HL-60 (cell line): ENCODE measurements at regions not wholly inside any gene's neighbourhood (a gene's known extent, or its start where the extent isn't known, plus 50 kb on each side); places are given as distances from the start of the nearest gene placed in this dataset.

ENCODE experiments used
- DNase-seq, 2 experiments: peaks; one replicate each; pipeline ENCODE4 v3.0.0-alpha.2; 2010 to 2020; ENCODE audit warnings: low read depth in 1 of 2, low spot score in 1 of 2
- H3K27ac ChIP-seq: fragments of 250-450 bp; sonication (Bioruptor Pico); replicated peaks from 2 replicates; pipeline ENCODE4 v1.5.1; 2020; ENCODE audit warnings: mild to moderate bottlenecking, moderate library complexity
- H3K27me3 ChIP-seq: fragments of 250-450 bp; sonication (Bioruptor Pico); 2 replicates; pipeline ENCODE4 v1.5.1; 2021; ENCODE audit warnings: mild to moderate bottlenecking, moderate library complexity; ENCODE audit not compliant: insufficient read depth, poor library complexity, severe bottlenecking
- H3K4me3 ChIP-seq: replicated peaks from 2 replicates; pipeline ENCODE4 v1.5.1; 2011; ENCODE audit warnings: mild to moderate bottlenecking, control low read depth, low read length; ENCODE audit not compliant: insufficient read depth
- GABPA ChIP-seq: IDR thresholded peaks from 2 replicates; pipeline ENCODE4 v1.6.1; 2012; ENCODE audit warnings: low read depth
- POLR2AphosphoS5 ChIP-seq: IDR thresholded peaks from 2 replicates; pipeline ENCODE4 v1.6.1; 2012; ENCODE audit warnings: low read depth
- SPI1 ChIP-seq: IDR thresholded peaks from 2 replicates; pipeline ENCODE4 v1.6.1; 2012; ENCODE audit warnings: low read depth, mild to moderate bottlenecking, borderline replicate concordance
- TF ChIP-seq, protein P1 (sequence below): IDR thresholded peaks from 2 replicates; pipeline ENCODE4 v1.6.1; 2012; ENCODE audit warnings: low read depth; ENCODE audit not compliant: insufficient replicate concordance
- TF ChIP-seq, protein P2 (sequence below): IDR thresholded peaks from one replicate; pipeline ENCODE4 v1.5.1; 2011; ENCODE audit warnings: low read length, control low read depth, inconsistent platforms; ENCODE audit not compliant: insufficient read depth

DNA sequence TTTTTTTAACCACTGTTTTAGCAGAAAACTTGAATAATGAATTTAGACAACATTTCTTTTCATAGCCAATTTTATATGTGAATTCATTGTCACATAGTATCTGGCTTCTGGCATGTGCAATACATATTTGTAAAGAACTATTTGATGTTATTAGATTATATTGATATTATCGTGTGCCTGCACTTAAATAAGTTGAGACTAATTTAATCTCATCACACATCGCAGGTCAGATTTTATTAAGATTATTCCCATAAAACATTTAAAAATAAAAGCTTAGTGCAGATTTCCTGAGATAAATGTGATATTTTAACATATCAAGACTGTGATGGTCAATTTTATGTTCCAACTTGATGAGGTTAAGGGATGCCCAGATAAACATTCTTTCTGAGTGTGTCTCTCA, 1565.3 kb upstream of the LRRTM3 start:
- Histone ChIP-seq H3K27me3 (no peaks in the 10 kb centered on the region), H3K27ac (no peak overlapping the region), H3K4me3 (no peak overlapping the region)
- DNase-seq = no peak
- TF ChIP-seq POLR2AphosphoS5 = no peak
- TF ChIP-seq, protein P1, sequence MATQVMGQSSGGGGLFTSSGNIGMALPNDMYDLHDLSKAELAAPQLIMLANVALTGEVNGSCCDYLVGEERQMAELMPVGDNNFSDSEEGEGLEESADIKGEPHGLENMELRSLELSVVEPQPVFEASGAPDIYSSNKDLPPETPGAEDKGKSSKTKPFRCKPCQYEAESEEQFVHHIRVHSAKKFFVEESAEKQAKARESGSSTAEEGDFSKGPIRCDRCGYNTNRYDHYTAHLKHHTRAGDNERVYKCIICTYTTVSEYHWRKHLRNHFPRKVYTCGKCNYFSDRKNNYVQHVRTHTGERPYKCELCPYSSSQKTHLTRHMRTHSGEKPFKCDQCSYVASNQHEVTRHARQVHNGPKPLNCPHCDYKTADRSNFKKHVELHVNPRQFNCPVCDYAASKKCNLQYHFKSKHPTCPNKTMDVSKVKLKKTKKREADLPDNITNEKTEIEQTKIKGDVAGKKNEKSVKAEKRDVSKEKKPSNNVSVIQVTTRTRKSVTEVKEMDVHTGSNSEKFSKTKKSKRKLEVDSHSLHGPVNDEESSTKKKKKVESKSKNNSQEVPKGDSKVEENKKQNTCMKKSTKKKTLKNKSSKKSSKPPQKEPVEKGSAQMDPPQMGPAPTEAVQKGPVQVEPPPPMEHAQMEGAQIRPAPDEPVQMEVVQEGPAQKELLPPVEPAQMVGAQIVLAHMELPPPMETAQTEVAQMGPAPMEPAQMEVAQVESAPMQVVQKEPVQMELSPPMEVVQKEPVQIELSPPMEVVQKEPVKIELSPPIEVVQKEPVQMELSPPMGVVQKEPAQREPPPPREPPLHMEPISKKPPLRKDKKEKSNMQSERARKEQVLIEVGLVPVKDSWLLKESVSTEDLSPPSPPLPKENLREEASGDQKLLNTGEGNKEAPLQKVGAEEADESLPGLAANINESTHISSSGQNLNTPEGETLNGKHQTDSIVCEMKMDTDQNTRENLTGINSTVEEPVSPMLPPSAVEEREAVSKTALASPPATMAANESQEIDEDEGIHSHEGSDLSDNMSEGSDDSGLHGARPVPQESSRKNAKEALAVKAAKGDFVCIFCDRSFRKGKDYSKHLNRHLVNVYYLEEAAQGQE = no peak
- TF ChIP-seq, protein P2, sequence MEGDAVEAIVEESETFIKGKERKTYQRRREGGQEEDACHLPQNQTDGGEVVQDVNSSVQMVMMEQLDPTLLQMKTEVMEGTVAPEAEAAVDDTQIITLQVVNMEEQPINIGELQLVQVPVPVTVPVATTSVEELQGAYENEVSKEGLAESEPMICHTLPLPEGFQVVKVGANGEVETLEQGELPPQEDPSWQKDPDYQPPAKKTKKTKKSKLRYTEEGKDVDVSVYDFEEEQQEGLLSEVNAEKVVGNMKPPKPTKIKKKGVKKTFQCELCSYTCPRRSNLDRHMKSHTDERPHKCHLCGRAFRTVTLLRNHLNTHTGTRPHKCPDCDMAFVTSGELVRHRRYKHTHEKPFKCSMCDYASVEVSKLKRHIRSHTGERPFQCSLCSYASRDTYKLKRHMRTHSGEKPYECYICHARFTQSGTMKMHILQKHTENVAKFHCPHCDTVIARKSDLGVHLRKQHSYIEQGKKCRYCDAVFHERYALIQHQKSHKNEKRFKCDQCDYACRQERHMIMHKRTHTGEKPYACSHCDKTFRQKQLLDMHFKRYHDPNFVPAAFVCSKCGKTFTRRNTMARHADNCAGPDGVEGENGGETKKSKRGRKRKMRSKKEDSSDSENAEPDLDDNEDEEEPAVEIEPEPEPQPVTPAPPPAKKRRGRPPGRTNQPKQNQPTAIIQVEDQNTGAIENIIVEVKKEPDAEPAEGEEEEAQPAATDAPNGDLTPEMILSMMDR = no peak
- no peak for TF ChIP-seq GABPA
- no peak for TF ChIP-seq SPI1

DNA sequence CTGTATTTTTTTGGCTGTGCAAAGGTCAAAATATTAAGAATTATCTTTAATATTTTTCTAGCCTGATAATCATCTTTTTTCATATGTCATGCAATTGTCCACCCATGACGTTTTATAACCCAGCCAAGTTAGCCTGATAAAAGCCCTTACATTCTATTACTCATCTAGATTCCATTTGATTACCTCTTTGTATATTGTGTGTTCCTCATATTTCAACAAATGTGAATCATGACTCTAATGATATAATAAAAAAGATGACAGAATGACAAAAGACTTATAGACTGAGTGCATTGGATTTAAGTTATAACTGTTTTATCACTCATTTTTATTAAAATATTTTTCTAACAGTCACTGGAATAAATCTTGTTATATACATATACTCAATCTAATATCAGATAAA, 1560.0 kb upstream of the LRRTM3 start:
- TF ChIP-seq SPI1 = no peak
- TF ChIP-seq GABPA = no peak
- TF ChIP-seq POLR2AphosphoS5 = no peak
- TF ChIP-seq, protein P1 = no peak
- no peak for DNase-seq

DNA sequence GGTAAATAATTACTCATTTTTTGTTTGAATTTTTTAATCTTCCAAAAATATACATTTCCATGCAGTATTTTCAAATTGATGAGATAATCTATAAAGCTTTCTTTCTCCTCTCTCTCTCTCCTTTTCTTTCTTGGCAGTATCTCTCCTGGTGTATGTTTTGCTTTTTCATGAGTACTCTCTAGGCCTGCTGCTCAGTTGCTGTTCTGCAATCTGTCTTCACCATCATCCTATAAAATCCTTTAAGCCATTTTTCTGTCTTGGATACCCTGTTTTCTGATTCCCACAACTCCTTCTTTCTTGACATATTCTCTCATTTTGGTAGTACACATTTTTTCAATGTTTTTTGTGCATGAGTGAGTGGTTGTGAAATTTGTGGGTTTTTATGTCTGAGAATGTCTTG, 1558.1 kb upstream of the LRRTM3 start:
- DNase-seq = no peak
- H3K27me3 ChIP-seq = no peaks in the 10 kb centered on the region
- H3K4me3 ChIP-seq = no peak overlapping the region
- no peak for TF ChIP-seq SPI1
- TF ChIP-seq, protein P2 = no peak
- H3K27ac ChIP-seq = no peak overlapping the region

More for the DNA sequence above, 1560.0 kb upstream of the LRRTM3 start:
- no peak overlapping the region for H3K27ac ChIP-seq
- no peak overlapping the region for H3K4me3 ChIP-seq
- no peaks in the 10 kb centered on the region for H3K27me3 ChIP-seq

DNA sequence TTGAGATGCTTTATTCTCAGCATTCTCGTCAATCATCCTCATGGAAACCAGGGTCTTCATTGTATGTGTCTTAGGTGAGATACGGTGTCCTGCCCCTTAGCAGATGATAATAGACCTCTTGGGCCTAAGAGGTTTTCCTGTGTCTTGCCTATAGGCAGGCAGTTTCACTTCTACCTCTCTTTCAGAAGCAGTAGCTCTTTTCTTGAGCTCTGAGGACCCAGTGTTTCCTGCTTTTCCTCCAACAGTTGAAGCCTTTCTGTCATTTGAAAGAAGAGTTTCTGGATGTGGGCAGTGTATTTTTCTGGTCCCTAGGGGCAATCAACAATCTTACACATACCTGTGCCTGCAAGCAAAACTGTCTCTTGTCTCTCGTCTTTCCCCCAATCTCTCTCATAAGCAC, 1550.3 kb upstream of the LRRTM3 start:
- no peak for DNase-seq

More for the DNA sequence above, 1550.3 kb upstream of the LRRTM3 start:
- TF ChIP-seq SPI1 (no peak), GABPA (no peak), POLR2AphosphoS5 (no peak)
- TF ChIP-seq, protein P2 = no peak
- TF ChIP-seq, protein P1 = no peak
- H3K4me3 ChIP-seq = no peak overlapping the region
- H3K27ac ChIP-seq = no peak overlapping the region
- no peaks in the 10 kb centered on the region for H3K27me3 ChIP-seq
